ENCODE measurements at regions not wholly inside any gene's neighbourhood (a gene's known extent, or its start where the extent isn't known, plus 50 kb on each side); places are given as distances from the start of the nearest gene placed in this dataset.

- ChIA-PET CTCF (no interaction called here), POLR2A (no interaction called here)
- no peak for DNase-seq (ENCODE audit: low read depth, low spot score)
- Histone ChIP-seq H3K4me3 (ENCODE audit: low read depth, low read length) (no peak overlapping the region), H3K27me3 (ENCODE audit: control insufficient read depth, insufficient read depth, low read length) (no peaks in the 10 kb centered on the region), H3K9me3 (ENCODE audit: control insufficient read depth, insufficient read depth, low read length) (no peaks in the 10 kb centered on the region), H3K27ac (ENCODE audit: low read depth, low read length) (no peak overlapping the region)
- no peak for TF ChIP-seq CTCF (IDR thresholded peaks at IDR 0.05; ENCODE audit: low read depth, low read length)
Observed at GRCh38 chr2:138329591-138329990, 172.0 kb upstream of the SPOPL start.

DNA sequence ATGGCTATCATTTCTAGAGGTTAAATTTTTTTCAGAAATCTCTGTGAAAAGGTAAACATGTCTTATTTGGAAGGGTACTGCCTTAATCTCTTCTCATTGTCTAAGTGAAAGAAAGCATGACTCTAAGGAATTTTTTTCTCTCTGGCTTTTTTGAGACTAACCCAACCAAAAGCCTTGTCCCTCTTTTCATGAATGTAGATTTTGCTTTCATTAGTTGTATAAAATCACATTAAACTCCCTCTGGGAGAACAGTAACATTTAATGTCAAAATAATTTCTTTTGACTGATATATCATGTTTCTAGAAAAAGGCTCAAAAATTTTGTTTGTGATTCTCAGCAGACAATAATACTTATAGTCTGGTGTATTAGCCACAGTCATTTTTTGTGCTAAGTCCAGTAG is 168.4 kb upstream of the SPOPL start:
- Histone ChIP-seq H3K4me3 (ENCODE audit: low read depth, low read length) (no peak overlapping the region), H3K27me3 (ENCODE audit: control insufficient read depth, insufficient read depth, low read length) (no peaks in the 10 kb centered on the region), H3K9me3 (ENCODE audit: control insufficient read depth, insufficient read depth, low read length) (no peaks in the 10 kb centered on the region), H3K27ac (ENCODE audit: low read depth, low read length) (no peak overlapping the region)
- TF ChIP-seq CTCF (IDR thresholded peaks at IDR 0.05; ENCODE audit: low read depth, low read length), result no peak
- CTCF ChIA-PET, result no interaction called here
- POLR2A ChIA-PET, result no interaction called here
- DNase-seq (ENCODE audit: low read depth, low spot score), result no peak

GRCh38 chr2:138333677-138334076 is 167.9 kb upstream of the SPOPL start:
- ChIA-PET POLR2A (no interaction called here), CTCF (interaction anchor here (0.6 kb wide), 1 partner anchor 426 kb away, joined by 3 read pairs; no protein-coding TSS in a partner anchor)

GRCh38 chr2:138334323-138334722 is 167.2 kb upstream of the SPOPL start:
- no peak for TF ChIP-seq CTCF (IDR thresholded peaks at IDR 0.05; ENCODE audit: low read depth, low read length)
- CTCF ChIA-PET, result interaction anchor here (0.5 to 0.7 kb wide), 3 partner anchors 40 to 426 kb away, joined by 3 to 4 read pairs (median 3); no protein-coding TSS in a partner anchor
- H3K9me3 ChIP-seq (ENCODE audit: control insufficient read depth, insufficient read depth, low read length), result no peaks in the 10 kb centered on the region
- no peak overlapping the region for H3K27ac ChIP-seq (ENCODE audit: low read depth, low read length)
- H3K27me3 ChIP-seq (ENCODE audit: control insufficient read depth, insufficient read depth, low read length), result no peaks in the 10 kb centered on the region
- no peak for DNase-seq (ENCODE audit: low read depth, low spot score)
- POLR2A ChIA-PET, result no interaction called here
- no peak overlapping the region for H3K4me3 ChIP-seq (ENCODE audit: low read depth, low read length)

More at GRCh38 chr2:138333677-138334076, 167.9 kb upstream of the SPOPL start:
- Histone ChIP-seq H3K9me3 (ENCODE audit: control insufficient read depth, insufficient read depth, low read length) (no peaks in the 10 kb centered on the region), H3K4me3 (ENCODE audit: low read depth, low read length) (no peak overlapping the region), H3K27me3 (ENCODE audit: control insufficient read depth, insufficient read depth, low read length) (no peaks in the 10 kb centered on the region), H3K27ac (ENCODE audit: low read depth, low read length) (no peak overlapping the region)
- no peak for TF ChIP-seq CTCF (IDR thresholded peaks at IDR 0.05; ENCODE audit: low read depth, low read length)
- DNase-seq (ENCODE audit: low read depth, low spot score), result no peak

GRCh38 chr2:138335036-138335435 is 166.5 kb upstream of the SPOPL start:
- DNase-seq (ENCODE audit: low read depth, low spot score), result no peak
- H3K4me3 ChIP-seq (ENCODE audit: low read depth, low read length), result no peak overlapping the region
- H3K27ac ChIP-seq (ENCODE audit: low read depth, low read length), result no peak overlapping the region
- H3K9me3 ChIP-seq (ENCODE audit: control insufficient read depth, insufficient read depth, low read length), result no peaks in the 10 kb centered on the region
- H3K27me3 ChIP-seq (ENCODE audit: control insufficient read depth, insufficient read depth, low read length), result no peaks in the 10 kb centered on the region
- ChIA-PET CTCF (interaction anchor here (0.5 to 0.7 kb wide), 3 partner anchors 39 to 387 kb away, joined by 3 to 4 read pairs (median 3); no protein-coding TSS in a partner anchor), POLR2A (no interaction called here)
- no peak for TF ChIP-seq CTCF (IDR thresholded peaks at IDR 0.05; ENCODE audit: low read depth, low read length)
